ENCODE measurements at regions not wholly inside any gene's neighbourhood (a gene's known extent, or its start where the extent isn't known, plus 50 kb on each side); places are given as distances from the start of the nearest gene placed in this dataset.

DNA sequence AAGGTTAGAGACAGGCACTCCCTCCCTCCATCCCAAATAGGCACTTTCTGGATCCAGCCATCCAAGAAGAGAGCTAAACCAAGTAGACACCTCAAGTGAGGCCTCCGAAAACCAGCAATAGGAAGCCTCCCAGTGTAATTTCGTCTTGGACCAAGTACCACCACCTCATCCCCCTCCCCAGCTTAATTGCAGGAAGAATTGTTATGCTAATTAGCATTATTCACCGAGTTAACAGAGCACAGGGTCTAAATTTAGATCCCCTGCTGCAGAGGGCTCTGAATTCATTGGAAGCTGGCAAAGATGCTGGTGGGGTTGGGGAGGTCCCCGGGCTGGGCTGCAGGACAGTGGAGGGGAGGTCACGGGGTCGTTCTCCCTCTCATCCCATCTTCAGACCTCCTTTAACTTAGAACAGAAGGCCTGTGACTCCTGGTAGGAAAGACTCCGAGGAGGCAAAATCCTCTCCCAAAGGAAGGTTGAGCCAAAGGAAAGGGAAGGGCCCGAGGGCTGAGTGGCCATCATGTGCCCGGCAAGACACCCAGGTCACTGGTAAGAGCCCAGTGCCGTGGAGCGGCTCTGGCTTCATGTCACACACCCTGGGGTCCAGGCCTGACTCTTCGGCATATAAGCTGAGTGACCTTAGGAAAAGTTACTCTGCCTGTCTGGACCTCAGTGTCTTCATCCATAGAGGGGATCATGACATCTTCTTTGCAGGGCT lies 209.2 kb upstream of the GRIK3 start:
- TF ChIP-seq POLR2A (IDR thresholded peaks at IDR 0.05) (no peak), POLR2AphosphoS5 (IDR thresholded peaks at IDR 0.05) (no peak)
- TF ChIP-seq, protein P1, sequence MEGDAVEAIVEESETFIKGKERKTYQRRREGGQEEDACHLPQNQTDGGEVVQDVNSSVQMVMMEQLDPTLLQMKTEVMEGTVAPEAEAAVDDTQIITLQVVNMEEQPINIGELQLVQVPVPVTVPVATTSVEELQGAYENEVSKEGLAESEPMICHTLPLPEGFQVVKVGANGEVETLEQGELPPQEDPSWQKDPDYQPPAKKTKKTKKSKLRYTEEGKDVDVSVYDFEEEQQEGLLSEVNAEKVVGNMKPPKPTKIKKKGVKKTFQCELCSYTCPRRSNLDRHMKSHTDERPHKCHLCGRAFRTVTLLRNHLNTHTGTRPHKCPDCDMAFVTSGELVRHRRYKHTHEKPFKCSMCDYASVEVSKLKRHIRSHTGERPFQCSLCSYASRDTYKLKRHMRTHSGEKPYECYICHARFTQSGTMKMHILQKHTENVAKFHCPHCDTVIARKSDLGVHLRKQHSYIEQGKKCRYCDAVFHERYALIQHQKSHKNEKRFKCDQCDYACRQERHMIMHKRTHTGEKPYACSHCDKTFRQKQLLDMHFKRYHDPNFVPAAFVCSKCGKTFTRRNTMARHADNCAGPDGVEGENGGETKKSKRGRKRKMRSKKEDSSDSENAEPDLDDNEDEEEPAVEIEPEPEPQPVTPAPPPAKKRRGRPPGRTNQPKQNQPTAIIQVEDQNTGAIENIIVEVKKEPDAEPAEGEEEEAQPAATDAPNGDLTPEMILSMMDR (IDR thresholded peaks at IDR 0.05): no peak
